Keratinocyte (primary cell): ENCODE measurements at regions not wholly inside any gene's neighbourhood (a gene's known extent, or its start where the extent isn't known, plus 50 kb on each side); places are given as distances from the start of the nearest gene placed in this dataset.

Experiments
- EZH2 ChIP-seq: IDR thresholded peaks from one replicate; pipeline ENCODE4 v1.6.1; 2012; ENCODE audit warnings: inconsistent platforms, mild to moderate bottlenecking, low read length, moderate library complexity
- TF ChIP-seq, protein P1 (sequence below), 3 experiments: IDR thresholded peaks in 1 of 3; conservative IDR thresholded peaks in 1 of 3; optimal IDR thresholded peaks in 1 of 3; 2 replicates in 2 of 3; 3 replicates in 1 of 3; pipeline versions ENCODE3 to v1.5.1; 2011; ENCODE audit warnings: low read length in 3 of 3, mild to moderate bottlenecking in 3 of 3, moderate library complexity in 2 of 3, control low read depth in 1 of 3, inconsistent platforms in 1 of 3; ENCODE audit not compliant: insufficient read depth in 2 of 3; ENCODE audit errors: extremely low read depth in 1 of 3

GRCh38 chr2:114038710-114039109, 148.8 kb downstream of the ACTR3 start:
- TF ChIP-seq EZH2, result no peak
- TF ChIP-seq, protein P1, sequence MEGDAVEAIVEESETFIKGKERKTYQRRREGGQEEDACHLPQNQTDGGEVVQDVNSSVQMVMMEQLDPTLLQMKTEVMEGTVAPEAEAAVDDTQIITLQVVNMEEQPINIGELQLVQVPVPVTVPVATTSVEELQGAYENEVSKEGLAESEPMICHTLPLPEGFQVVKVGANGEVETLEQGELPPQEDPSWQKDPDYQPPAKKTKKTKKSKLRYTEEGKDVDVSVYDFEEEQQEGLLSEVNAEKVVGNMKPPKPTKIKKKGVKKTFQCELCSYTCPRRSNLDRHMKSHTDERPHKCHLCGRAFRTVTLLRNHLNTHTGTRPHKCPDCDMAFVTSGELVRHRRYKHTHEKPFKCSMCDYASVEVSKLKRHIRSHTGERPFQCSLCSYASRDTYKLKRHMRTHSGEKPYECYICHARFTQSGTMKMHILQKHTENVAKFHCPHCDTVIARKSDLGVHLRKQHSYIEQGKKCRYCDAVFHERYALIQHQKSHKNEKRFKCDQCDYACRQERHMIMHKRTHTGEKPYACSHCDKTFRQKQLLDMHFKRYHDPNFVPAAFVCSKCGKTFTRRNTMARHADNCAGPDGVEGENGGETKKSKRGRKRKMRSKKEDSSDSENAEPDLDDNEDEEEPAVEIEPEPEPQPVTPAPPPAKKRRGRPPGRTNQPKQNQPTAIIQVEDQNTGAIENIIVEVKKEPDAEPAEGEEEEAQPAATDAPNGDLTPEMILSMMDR (optimal IDR thresholded peaks at IDR 0.05 in 1 of 3, IDR thresholded peaks at IDR 0.05 in 1 of 3, conservative IDR thresholded peaks at IDR 0.05 in 1 of 3; ENCODE audit: extremely low read depth in 1 of 3, insufficient read depth in 2 of 3, low read length in 3 of 3), result no peak
